NCI-H526 (cell line): ENCODE measurements at regions not wholly inside any gene's neighbourhood (a gene's known extent, or its start where the extent isn't known, plus 50 kb on each side); places are given as distances from the start of the nearest gene placed in this dataset.
"Not testable (repeated sequence)": the region's sequence is repeated elsewhere in the genome, so short reads cannot be mapped to it uniquely, and the experiment has no call there.

ENCODE experiments used
- DNase-seq, 2 experiments: peaks; one replicate each; lab custom pipeline; 2025; lab: John Stamatoyannopoulos, UW

DNA sequence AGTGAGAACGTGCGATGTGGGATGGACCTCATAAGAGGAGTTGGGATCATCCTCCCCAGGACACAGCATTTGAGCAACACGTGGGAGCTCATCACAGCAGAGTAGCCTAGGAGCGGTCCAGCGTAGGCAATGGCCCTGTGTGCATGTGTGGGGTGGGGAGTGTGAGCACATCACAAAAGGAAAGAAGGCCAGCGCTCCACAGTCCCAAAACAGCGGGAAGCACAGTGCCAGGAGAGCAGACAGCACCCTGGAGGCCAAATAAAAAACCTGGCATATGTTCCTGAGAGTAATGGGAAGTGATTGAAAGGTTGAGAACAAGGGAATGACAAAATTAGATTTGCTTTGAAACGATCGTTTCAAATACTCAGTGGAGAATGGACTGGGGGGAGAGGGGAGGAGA is 226.0 kb downstream of the C7orf25 start:
- no peak for DNase-seq

- DNase-seq: no peak
Measured at GRCh38 chr7:42677751-42678699, 233.8 kb downstream of the C7orf25 start.

DNA sequence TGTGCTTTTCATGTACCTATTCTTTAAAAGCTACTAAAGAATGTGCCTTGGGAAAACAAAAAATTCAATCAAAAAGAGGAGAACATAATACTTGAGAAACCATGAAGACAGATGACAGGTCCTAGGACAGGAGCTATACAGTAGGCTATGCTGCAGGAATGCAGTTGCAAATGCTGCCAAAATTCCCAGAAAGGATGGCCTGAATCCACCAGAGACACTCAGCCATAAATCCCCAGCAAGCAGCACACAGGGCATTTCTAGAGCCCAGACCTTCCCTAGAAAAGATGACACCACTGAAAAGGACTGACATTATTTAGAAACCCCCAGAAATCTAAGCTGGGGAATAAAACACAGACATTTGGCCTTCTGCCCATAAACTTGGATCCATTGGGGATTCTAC is 237.3 kb downstream of the C7orf25 start:
- DNase-seq: no peak

GRCh38 chr7:42673951-42674350 is 237.9 kb downstream of the C7orf25 start:
- DNase-seq: no peak

- no peak for DNase-seq
Measured at GRCh38 chr7:42672339-42672999, 239.4 kb downstream of the C7orf25 start.

DNA sequence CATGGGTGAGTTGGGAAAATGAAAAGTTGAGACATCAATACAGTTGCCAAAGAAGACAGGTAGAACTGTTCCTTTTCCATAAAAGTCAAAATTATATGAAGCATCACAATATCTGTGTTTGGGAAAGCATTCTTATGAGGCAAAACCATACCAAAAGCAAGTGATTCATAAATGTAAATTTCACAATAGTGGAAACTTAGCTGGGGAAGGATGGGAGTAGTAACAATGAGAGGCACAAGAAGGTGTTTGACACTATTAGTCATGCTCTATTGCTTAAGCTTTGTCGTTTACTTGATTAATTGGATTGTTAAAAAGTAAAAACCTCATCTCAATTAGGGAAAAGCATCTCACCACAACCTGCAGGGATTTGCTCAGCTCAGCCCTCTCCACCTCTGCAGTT is 240.2 kb downstream of the C7orf25 start:
- DNase-seq: no peak

GRCh38 chr7:42666994-42667393 is 244.9 kb downstream of the C7orf25 start:
- DNase-seq: no peak

DNA sequence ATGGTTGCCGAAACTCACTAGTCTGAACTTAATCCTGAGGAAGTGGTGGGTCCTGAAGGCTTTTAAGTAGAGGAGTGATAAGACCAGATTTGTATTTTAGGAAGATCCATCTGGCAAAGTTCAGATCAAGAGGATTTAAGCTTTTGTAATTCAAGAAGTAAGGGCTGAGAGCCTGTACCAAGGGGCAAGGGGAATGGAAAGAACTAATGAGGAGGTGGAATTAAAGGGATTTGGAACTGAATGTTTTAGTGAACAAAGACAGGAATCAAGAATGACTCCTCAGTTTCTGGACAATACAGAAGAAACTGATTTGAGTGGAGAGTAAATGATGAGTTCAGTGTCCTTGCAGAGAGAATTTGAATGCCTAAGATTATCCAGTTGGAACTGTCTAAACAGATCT is 249.0 kb downstream of the C7orf25 start:
- no peak for DNase-seq

GRCh38 chr7:42661312-42661711 is 250.6 kb downstream of the C7orf25 start:
- no peak for DNase-seq

DNA sequence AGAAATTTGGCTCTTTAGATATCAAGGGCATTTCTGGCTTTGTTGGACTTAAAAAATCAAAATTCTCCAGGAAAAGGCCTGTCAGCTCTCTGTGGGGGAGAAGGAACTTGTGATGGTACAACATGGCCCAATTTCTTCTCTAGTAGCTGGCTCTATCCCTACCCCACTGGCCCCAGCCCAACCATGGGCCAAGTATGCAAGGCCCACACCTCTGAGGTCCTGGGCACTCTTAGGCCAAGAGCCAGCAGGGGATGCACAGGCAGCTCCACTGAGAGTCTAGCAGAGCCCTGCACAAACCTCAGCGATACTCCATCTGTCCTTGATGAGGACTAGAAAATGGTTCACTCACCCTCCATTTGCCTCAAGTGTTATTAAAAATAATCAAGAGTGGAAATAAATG is 261.2 kb downstream of the C7orf25 start:
- no peak for DNase-seq

DNA sequence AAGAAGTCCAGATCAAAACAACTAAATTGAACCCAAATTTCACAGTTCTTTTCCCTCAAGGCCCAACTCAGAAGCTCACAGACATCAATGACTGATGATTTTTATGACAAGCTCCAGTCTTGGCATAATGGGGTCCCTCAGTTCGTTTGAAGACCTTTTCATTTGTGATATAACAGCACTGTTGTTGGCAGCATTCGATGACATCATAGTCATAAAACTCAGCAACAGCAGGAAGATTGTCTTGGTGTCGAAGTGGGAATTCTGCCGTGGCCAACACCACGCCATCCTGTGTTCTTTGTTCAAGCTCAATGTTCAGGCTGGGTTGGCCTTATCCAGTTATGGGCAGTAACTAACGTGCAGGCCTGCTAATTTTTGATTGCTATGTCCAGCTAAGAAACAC is 261.7 kb downstream of the C7orf25 start:
- no peak for DNase-seq

DNA sequence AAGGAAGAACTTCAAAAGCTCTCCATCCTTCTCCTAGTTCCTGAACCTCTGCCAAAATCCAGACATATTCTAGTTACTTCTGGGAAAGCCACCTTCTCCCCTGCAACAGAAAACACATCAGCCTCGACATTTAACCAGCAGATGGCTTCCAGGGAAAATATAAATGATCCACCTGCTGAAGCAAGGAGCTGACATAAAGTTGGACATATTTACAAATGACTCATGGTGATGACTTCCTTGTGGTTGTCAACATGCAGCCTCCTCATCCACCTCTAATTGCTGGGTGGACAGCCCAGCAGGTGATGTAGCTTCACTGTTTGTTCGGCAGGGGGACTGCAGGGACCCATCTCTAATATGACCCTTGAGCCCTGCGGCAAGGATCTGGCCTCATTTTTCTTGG is 266.0 kb downstream of the C7orf25 start:
- DNase-seq: no peak

- DNase-seq: no peak
Measured at GRCh38 chr7:42642699-42643098, 269.2 kb downstream of the C7orf25 start.

GRCh38 chr7:42639930-42640329 is 271.9 kb downstream of the C7orf25 start:
- DNase-seq: no peak

DNA sequence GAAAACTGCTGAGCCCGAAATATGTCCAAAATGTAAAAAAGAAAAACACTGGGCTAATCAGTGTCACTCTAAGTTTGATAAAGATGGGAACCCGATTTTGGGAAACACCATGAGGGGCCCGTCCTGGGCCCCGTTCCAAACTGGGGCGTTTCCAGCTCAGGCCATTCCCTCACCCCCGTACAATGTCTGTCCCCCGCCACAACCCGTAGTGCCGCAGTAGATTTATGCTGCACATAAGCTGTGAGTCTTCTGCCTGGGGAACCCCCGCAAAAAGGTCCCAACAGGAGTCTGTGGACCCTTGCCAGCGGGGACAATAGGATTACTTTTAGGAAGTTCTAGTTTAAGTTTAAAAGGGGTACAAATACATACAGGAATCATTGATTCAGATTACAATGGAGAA is 275.5 kb downstream of the C7orf25 start:
- not testable (repeated sequence) for DNase-seq

GRCh38 chr7:42628054-42628453 is 283.8 kb downstream of the C7orf25 start:
- DNase-seq: no peak

GRCh38 chr7:42627626-42628025 is 284.2 kb downstream of the C7orf25 start:
- DNase-seq: no peak

DNA sequence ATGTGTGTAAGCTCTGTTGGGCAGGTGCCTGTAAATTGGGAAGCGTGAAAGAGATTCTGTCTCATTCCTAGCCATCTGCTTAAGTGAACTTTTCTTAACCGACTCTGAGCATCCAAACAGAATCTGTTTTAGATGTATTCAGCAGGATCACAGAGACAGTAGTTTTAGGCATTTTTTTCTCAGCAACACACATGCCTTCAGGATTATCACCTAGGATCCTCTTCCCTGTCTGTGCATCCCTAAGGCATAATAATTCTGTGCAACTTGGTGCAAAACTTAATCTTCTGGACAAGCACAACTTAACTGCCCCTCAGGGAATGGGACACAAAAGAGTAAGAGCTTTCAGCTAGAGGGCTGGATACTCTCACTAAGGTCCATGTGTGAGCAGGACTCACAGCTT is 284.8 kb downstream of the C7orf25 start:
- no peak for DNase-seq

- no peak for DNase-seq
Measured at GRCh38 chr7:42625421-42625820, 286.4 kb downstream of the C7orf25 start.

- DNase-seq: no peak
Measured at GRCh38 chr7:42624471-42624870, 287.4 kb downstream of the C7orf25 start.

DNA sequence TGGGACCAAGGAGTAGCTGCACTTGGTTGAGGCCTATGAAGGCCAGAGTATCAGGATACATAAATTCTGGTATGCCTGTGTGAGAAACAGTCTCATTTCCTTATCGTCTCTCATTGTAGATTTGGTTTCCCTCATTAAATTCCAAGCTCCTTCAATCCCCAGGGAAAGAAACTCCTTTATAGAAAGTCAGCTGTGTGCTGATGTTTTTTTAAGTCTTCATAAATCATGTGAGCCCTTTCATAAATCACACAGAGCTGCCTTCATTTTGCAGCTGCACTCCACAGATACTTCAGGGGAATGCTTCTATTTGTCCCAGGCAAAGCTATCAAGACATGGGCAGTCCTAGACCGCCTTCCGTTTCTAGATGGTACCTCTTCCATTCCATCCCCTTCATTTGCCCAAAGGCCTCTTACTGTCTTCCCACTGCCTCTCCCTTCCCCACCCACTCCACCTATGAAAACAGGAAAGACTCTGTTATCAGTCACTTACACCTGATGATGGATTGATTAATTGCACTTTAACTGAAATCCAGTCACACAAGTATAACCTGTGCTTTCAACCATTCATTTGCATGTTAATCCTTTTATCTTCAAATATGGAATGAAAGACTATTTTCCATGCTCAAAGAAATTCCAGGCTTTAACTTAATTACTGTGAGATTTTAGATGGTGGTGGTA is 290.2 kb downstream of the C7orf25 start:
- DNase-seq: no peak

GRCh38 chr7:42618651-42619360 is 293.1 kb downstream of the C7orf25 start:
- no peak for DNase-seq
